RKO (cell line): ENCODE measurements at regions not wholly inside any gene's neighbourhood (a gene's known extent, or its start where the extent isn't known, plus 50 kb on each side); places are given as distances from the start of the nearest gene placed in this dataset.
A peak's percentile ranks its signal among the peaks of the same experiment; 100 is the strongest.

Experiments used
- DNase-seq: peaks from one replicate; pipeline ENCODE4 v3.0.0-alpha.2; 2016; ENCODE audit warnings: low spot score

GRCh38 chr18:56021809-56022195 is 433.8 kb upstream of the TCF4 start:
- no peak for DNase-seq

GRCh38 chr18:56021136-56021808 is 433.3 kb upstream of the TCF4 start:
- no peak for DNase-seq

- DNase-seq, result no peak
Observed at GRCh38 chr18:56019908-56020307, 431.9 kb upstream of the TCF4 start.

GRCh38 chr18:56019156-56019555 is 431.2 kb upstream of the TCF4 start:
- no peak for DNase-seq

- DNase-seq, result no peak
Observed at GRCh38 chr18:56009411-56009810, 421.4 kb upstream of the TCF4 start.

- DNase-seq, result no peak
Observed at GRCh38 chr18:56003720-56004088, 415.7 kb upstream of the TCF4 start.

- DNase-seq, result no peak
Observed at GRCh38 chr18:56003009-56003719, 415.2 kb upstream of the TCF4 start.

- peak; percentile 7 for DNase-seq
Observed at GRCh38 chr18:56001576-56001975, 413.6 kb upstream of the TCF4 start.

GRCh38 chr18:56000041-56000440 is 412.0 kb upstream of the TCF4 start:
- DNase-seq, result no peak

- DNase-seq, result no peak
Observed at GRCh38 chr18:55999641-56000040, 411.6 kb upstream of the TCF4 start.

- DNase-seq, result no peak
Observed at GRCh38 chr18:55998801-55999385, 410.9 kb upstream of the TCF4 start.

GRCh38 chr18:55998071-55998522 is 410.1 kb upstream of the TCF4 start:
- no peak for DNase-seq

GRCh38 chr18:55997151-55997561 is 409.2 kb upstream of the TCF4 start:
- DNase-seq, result no peak

GRCh38 chr18:55996717-55997116 is 408.7 kb upstream of the TCF4 start:
- no peak for DNase-seq

- DNase-seq, result no peak
Observed at GRCh38 chr18:55990186-55990585, 402.2 kb upstream of the TCF4 start.

- DNase-seq, result no peak
Observed at GRCh38 chr18:55988537-55988936, 400.5 kb upstream of the TCF4 start.

- DNase-seq, result no peak
Observed at GRCh38 chr18:55983433-55983832, 395.4 kb upstream of the TCF4 start.

GRCh38 chr18:55982992-55983391 is 395.0 kb upstream of the TCF4 start:
- no peak for DNase-seq

- no peak for DNase-seq
Observed at GRCh38 chr18:55981712-55982475, 393.9 kb upstream of the TCF4 start.

GRCh38 chr18:55974521-55974920 is 386.5 kb upstream of the TCF4 start:
- no peak for DNase-seq

GRCh38 chr18:55968550-55968949 is 380.6 kb upstream of the TCF4 start:
- peak; percentile 1 for DNase-seq

- DNase-seq, result no peak
Observed at GRCh38 chr18:55967019-55967418, 379.0 kb upstream of the TCF4 start.

- no peak for DNase-seq
Observed at GRCh38 chr18:55964171-55964570, 376.2 kb upstream of the TCF4 start.
